ENCODE measurements at regions not wholly inside any gene's neighbourhood (a gene's known extent, or its start where the extent isn't known, plus 50 kb on each side); places are given as distances from the start of the nearest gene placed in this dataset.

- Histone ChIP-seq H2AFZ (ENCODE audit: low read depth, low read length) (no peak overlapping the region), H3K4me1 (ENCODE audit: control insufficient read depth, extremely low read depth, insufficient read depth, low read length) (no peaks in the 10 kb centered on the region), H3K9me3 (replicated peaks; ENCODE audit: control insufficient read depth, insufficient read depth, low read length) (no peaks in the 10 kb centered on the region), H3K9ac (replicated peaks; ENCODE audit: extremely low read depth, insufficient read depth, low read length) (no peak overlapping the region), H3K79me2 (ENCODE audit: control insufficient read depth, insufficient read depth, low read length) (no peaks in the 10 kb centered on the region), H3K4me3 (replicated peaks in 1 of 3; ENCODE audit: insufficient read depth in 1 of 3, low read depth in 1 of 3, low read length in 3 of 3) (no peak overlapping the region), H3K27ac (ENCODE audit: insufficient read depth, low read depth, low read length) (no peak overlapping the region), H3K9me1 (replicated peaks; ENCODE audit: control insufficient read depth, extremely low read depth, insufficient read depth, low read length) (no peaks in the 10 kb centered on the region), H3K4me2 (ENCODE audit: insufficient read depth, low read length) (no peak overlapping the region), H3K36me3 (ENCODE audit: control insufficient read depth in 2 of 2, extremely low read depth in 1 of 2, insufficient read depth in 2 of 2, low read length in 2 of 2) (no peaks in the 10 kb centered on the region), H3K27me3 (ENCODE audit: control insufficient read depth in 2 of 2, insufficient read depth in 2 of 2, low read length in 2 of 2) (no peaks in the 10 kb centered on the region), H4K20me1 (replicated peaks; ENCODE audit: control insufficient read depth, extremely low read depth, insufficient read depth, low read length) (no peaks in the 10 kb centered on the region)
- FAIRE-seq (no peak), DNase-seq (ENCODE audit: low read depth, low spot score) (no peak)
- intact Hi-C loops (cut with micrococcal nuclease) (no loop called here), dilution Hi-C loops (cut with MboI; ENCODE audit: extremely low pct_ligation_motif_present, low sequenced_read_pairs) (no loop called here)
- TF ChIP-seq POLR2A (IDR thresholded peaks at IDR 0.05; ENCODE audit: low read depth, low read length) = no peak
- no peak for TF ChIP-seq GATA2 (IDR thresholded peaks at IDR 0.05; ENCODE audit: insufficient read depth, insufficient read length, low read depth, low read length)
- ChIA-PET POLR2A (no interaction called here), CTCF (no interaction called here)
- BruUV-seq (replicated peaks) = no TSS peak
These were observed 189.5 kb downstream of the CENPC start for GRCh38 chr4:67355806-67356205.

- H3K9me3 ChIP-seq (replicated peaks; ENCODE audit: control insufficient read depth, insufficient read depth, low read length) = no peaks in the 10 kb centered on the region
- ChIA-PET CTCF (no interaction called here), POLR2A (no interaction called here)
- H3K4me3 ChIP-seq (replicated peaks in 1 of 3; ENCODE audit: insufficient read depth in 1 of 3, low read depth in 1 of 3, low read length in 3 of 3) = no peak overlapping the region
- DNase-seq (ENCODE audit: low read depth, low spot score) (no peak), FAIRE-seq (no peak)
- dilution Hi-C loops (cut with MboI; ENCODE audit: extremely low pct_ligation_motif_present, low sequenced_read_pairs) (no loop called here), intact Hi-C loops (cut with micrococcal nuclease) (no loop called here)
- BruUV-seq (replicated peaks) = no TSS peak
- no peak overlapping the region for H3K9ac ChIP-seq (replicated peaks; ENCODE audit: extremely low read depth, insufficient read depth, low read length)
- no peak overlapping the region for H2AFZ ChIP-seq (ENCODE audit: low read depth, low read length)
- H3K4me1 ChIP-seq (ENCODE audit: control insufficient read depth, extremely low read depth, insufficient read depth, low read length) = no peaks in the 10 kb centered on the region
- no peaks in the 10 kb centered on the region for H3K36me3 ChIP-seq (ENCODE audit: control insufficient read depth in 2 of 2, extremely low read depth in 1 of 2, insufficient read depth in 2 of 2, low read length in 2 of 2)
- TF ChIP-seq EZH2 (IDR thresholded peaks at IDR 0.05; ENCODE audit: borderline replicate concordance, low read depth, low read length, severe bottlenecking) (no peak), MYC (IDR thresholded peaks at IDR 0.05; ENCODE audit: low read depth, low read length) (no peak), GATA2 (IDR thresholded peaks at IDR 0.05; ENCODE audit: insufficient read depth, insufficient read length, low read depth, low read length) (no peak), POLR2A (IDR thresholded peaks at IDR 0.05; ENCODE audit: low read depth, low read length) (no peak), MAX (IDR thresholded peaks at IDR 0.05; ENCODE audit: insufficient read depth, insufficient read length) (no peak), FOS (IDR thresholded peaks at IDR 0.05; ENCODE audit: borderline replicate concordance, insufficient read depth, low read length) (no peak), POLR2AphosphoS5 (IDR thresholded peaks at IDR 0.05; ENCODE audit: insufficient read depth, low read depth, low read length) (no peak), CTCF (IDR thresholded peaks at IDR 0.05; ENCODE audit: extremely low read depth in 1 of 2, insufficient read depth in 1 of 2, low read depth in 1 of 2, low read length in 2 of 2) (no peak), JUN (IDR thresholded peaks at IDR 0.05; ENCODE audit: borderline replicate concordance, insufficient read depth, insufficient read length, low read depth) (no peak)
- H3K79me2 ChIP-seq (ENCODE audit: control insufficient read depth, insufficient read depth, low read length) = no peaks in the 10 kb centered on the region
- H3K27me3 ChIP-seq (ENCODE audit: control insufficient read depth in 2 of 2, insufficient read depth in 2 of 2, low read length in 2 of 2) = peaks cover 0 to 4% of the 10 kb centered on the region in 2 experiments
- no peaks in the 10 kb centered on the region for H4K20me1 ChIP-seq (replicated peaks; ENCODE audit: control insufficient read depth, extremely low read depth, insufficient read depth, low read length)
- H3K9me1 ChIP-seq (replicated peaks; ENCODE audit: control insufficient read depth, extremely low read depth, insufficient read depth, low read length) = no peaks in the 10 kb centered on the region
- H3K4me2 ChIP-seq (ENCODE audit: insufficient read depth, low read length) = no peak overlapping the region
- H3K27ac ChIP-seq (ENCODE audit: insufficient read depth, low read depth, low read length) = no peak overlapping the region
These were observed 198.6 kb downstream of the CENPC start for GRCh38 chr4:67346654-67347053.

Measured in endothelial cell of umbilical vein (primary cell).